ENCODE measurements at regions not wholly inside any gene's neighbourhood (a gene's known extent, or its start where the extent isn't known, plus 50 kb on each side); places are given as distances from the start of the nearest gene placed in this dataset.

- intact Hi-C loops (cut with micrococcal nuclease) = no loop called here
Measured at GRCh38 chr6:169382735-169383134, 129.1 kb upstream of the THBS2 start.

GRCh38 chr6:169381988-169382387, 128.3 kb upstream of the THBS2 start:
- intact Hi-C loops (cut with micrococcal nuclease) = no loop called here
- Mint-ChIP-seq H3K4me1 (ENCODE audit: insufficient read depth, unreplicated experiment) (no peaks in the 10 kb centered on the region), H3K9me3 (ENCODE audit: unreplicated experiment) (peaks cover 30% of the 10 kb centered on the region), H3K36me3 (ENCODE audit: insufficient read depth, unreplicated experiment) (no peaks in the 10 kb centered on the region), H3K27ac (ENCODE audit: low read depth, unreplicated experiment) (no peak overlapping the region), H3K27me3 (ENCODE audit: insufficient read depth, unreplicated experiment) (no peaks in the 10 kb centered on the region), H3K4me3 (ENCODE audit: unreplicated experiment) (no peak overlapping the region)
- POLR2A ChIA-PET = interaction anchor here (0.7 kb wide), 1 partner anchor 196 kb away, joined by 4 read pairs; no protein-coding TSS in a partner anchor
- BruUV-seq (replicated peaks) = no TSS peak
- CTCF ChIA-PET = no interaction called here
- no peak for DNase-seq (ENCODE audit: unreplicated experiment)
- no peak for TF ChIP-seq CTCF (IDR thresholded peaks at IDR 0.05; ENCODE audit: unreplicated experiment)

More at GRCh38 chr6:169382735-169383134, 129.1 kb upstream of the THBS2 start:
- Mint-ChIP-seq H3K27ac (ENCODE audit: low read depth, unreplicated experiment) (no peak overlapping the region), H3K27me3 (ENCODE audit: insufficient read depth, unreplicated experiment) (no peaks in the 10 kb centered on the region), H3K9me3 (ENCODE audit: unreplicated experiment) (peaks cover 25% of the 10 kb centered on the region), H3K36me3 (ENCODE audit: insufficient read depth, unreplicated experiment) (no peaks in the 10 kb centered on the region), H3K4me1 (ENCODE audit: insufficient read depth, unreplicated experiment) (no peaks in the 10 kb centered on the region), H3K4me3 (ENCODE audit: unreplicated experiment) (no peak overlapping the region)
- no TSS peak for BruUV-seq (replicated peaks)
- POLR2A ChIA-PET = interaction anchor here (0.6 kb wide), 1 partner anchor 144 kb away, joined by 3 read pairs; no protein-coding TSS in a partner anchor
- DNase-seq (ENCODE audit: unreplicated experiment) = no peak
- TF ChIP-seq CTCF (IDR thresholded peaks at IDR 0.05; ENCODE audit: unreplicated experiment) = no peak
- CTCF ChIA-PET = no interaction called here

- POLR2A ChIA-PET = no interaction called here
- TF ChIP-seq CTCF (IDR thresholded peaks at IDR 0.05; ENCODE audit: unreplicated experiment) = no peak
- no TSS peak for BruUV-seq (replicated peaks)
- Mint-ChIP-seq H3K4me3 (ENCODE audit: unreplicated experiment) (no peak overlapping the region), H3K36me3 (ENCODE audit: insufficient read depth, unreplicated experiment) (no peaks in the 10 kb centered on the region), H3K4me1 (ENCODE audit: insufficient read depth, unreplicated experiment) (no peaks in the 10 kb centered on the region), H3K27me3 (ENCODE audit: insufficient read depth, unreplicated experiment) (no peaks in the 10 kb centered on the region), H3K9me3 (ENCODE audit: unreplicated experiment) (peaks cover 41% of the 10 kb centered on the region), H3K27ac (ENCODE audit: low read depth, unreplicated experiment) (no peak overlapping the region)
- CTCF ChIA-PET = no interaction called here
- DNase-seq (ENCODE audit: unreplicated experiment) = no peak
- intact Hi-C loops (cut with micrococcal nuclease) = no loop called here
Measured at GRCh38 chr6:169380493-169380892, 126.8 kb upstream of the THBS2 start.

- POLR2A ChIA-PET = no interaction called here
Measured at GRCh38 chr6:169379495-169380070, 125.9 kb upstream of the THBS2 start.

More at GRCh38 chr6:169379495-169380070, 125.9 kb upstream of the THBS2 start:
- Mint-ChIP-seq H3K27me3 (ENCODE audit: insufficient read depth, unreplicated experiment) (no peaks in the 10 kb centered on the region), H3K4me1 (ENCODE audit: insufficient read depth, unreplicated experiment) (no peaks in the 10 kb centered on the region), H3K4me3 (ENCODE audit: unreplicated experiment) (no peak overlapping the region), H3K36me3 (ENCODE audit: insufficient read depth, unreplicated experiment) (no peaks in the 10 kb centered on the region), H3K27ac (ENCODE audit: low read depth, unreplicated experiment) (no peak overlapping the region), H3K9me3 (ENCODE audit: unreplicated experiment) (peaks cover 41% of the 10 kb centered on the region)
- intact Hi-C loops (cut with micrococcal nuclease) = no loop called here
- no peak for DNase-seq (ENCODE audit: unreplicated experiment)
- CTCF ChIA-PET = no interaction called here
- no TSS peak for BruUV-seq (replicated peaks)
- TF ChIP-seq CTCF (IDR thresholded peaks at IDR 0.05; ENCODE audit: unreplicated experiment) = no peak
